Pancreas (tissue), 10 donors: ENCODE measurements at regions not wholly inside any gene's neighbourhood (a gene's known extent, or its start where the extent isn't known, plus 50 kb on each side); places are given as distances from the start of the nearest gene placed in this dataset.
"Not testable (repeated sequence)": the region's sequence is repeated elsewhere in the genome, so short reads cannot be mapped to it uniquely, and the experiment has no call there.

ENCODE experiments used
- ATAC-seq, 4 donors: fragments of 200-7000 bp; cut with Tn5 transposase; one replicate each; pipeline versions ENCODE4 v1.8.0 to v1.9.1; 2020; ENCODE audit warnings: mild to moderate bottlenecking in 4 of 4, moderate library complexity in 4 of 4
- DNase-seq, 6 donors: peaks; one replicate each; pipeline ENCODE4 v3.0.0-alpha.2; 2020
- FAIRE-seq: peaks from 2 replicates; lab custom pipeline; 2012; peaks lifted over from hg19 to GRCh38; lab: Jason Lieb, UNC
- H3K27ac ChIP-seq, 4 donors: fragments of 200-600 bp; sonication (generic); 1 replicate in 3 of 4; 2 replicates in 1 of 4; pipeline versions ENCODE4 v1.5.0 to v1.8.0; 2020
- H3K27me3 ChIP-seq, 4 donors: fragments of 200-600 bp; one replicate each; pipeline ENCODE4 v1.8.0; 2021
- H3K36me3 ChIP-seq, 3 donors: fragments of 200-600 bp; sonication (generic) in 1 of 3; one replicate each; pipeline versions ENCODE4 v1.5.0 to v1.8.0; 2020 to 2021
- H3K4me1 ChIP-seq, 3 donors: fragments of 200-600 bp; one replicate each; pipeline ENCODE4 v1.8.0; 2021
- H3K4me3 ChIP-seq, 4 donors: fragments of 200-600 bp; sonication (generic) in 2 of 4; one replicate each; pipeline versions ENCODE4 v1.5.0 to v1.8.0; 2020 to 2021
- H3K9me3 ChIP-seq, 4 donors: fragments of 200-600 bp; one replicate each; pipeline ENCODE4 v1.8.0; 2021
- WGBS, 2 donors: extraction: QIAGEN DNeasy Blood & Tissue Kit; methylation state at CpG; one replicate each; pipeline ENCODE4 v1.1.7; 2013; 5-methylcytosine and 5-hydroxymethylcytosine counted together
- intact Hi-C, 3 donors: fragments of 100-400 bp; cut with DNase I; formaldehyde crosslinking; loops; one replicate each; pipeline versions ENCODE4 v1.11.1 to v1.14.2; 2022
- TF ChIP-seq, protein P1 (sequence below), 4 donors: fragments of 200-600 bp; sonication (generic) in 3 of 4; IDR thresholded peaks; one replicate each; pipeline versions ENCODE4 v1.5.0 to v1.8.0; 2021; ENCODE audit warnings: antibody characterized with exemption in 4 of 4
- donor health status: healthy with polysubstance abuse.
- donor health status: DM: no; HTN: no; CAD: no; lungs with moderate emphysema.
- donor health status: DM: no; HTN: no; CAD: no.
- donor health status: control.
- donor health status: control.
- donor health status: Bipolar disorder and iron deficiency.
- donor health status: DM: yes; HTN: yes; CAD: no.
- donor health status: DM: no; HTN: no; CAD: no.
- donor health status: DM: no; HTN: no; CAD: no.
- donor health status: DM: yes; HTN: yes; CAD: no.

GRCh38 chr5:107744418-107745330 is 73.9 kb upstream of the EFNA5 start:
- H3K27me3 ChIP-seq, result no peaks in the 10 kb centered on the region
- no peak for FAIRE-seq
- no peak for ATAC-seq
- H3K36me3 ChIP-seq, result no peaks in the 10 kb centered on the region
- H3K27ac ChIP-seq, result no peak overlapping the region
- H3K4me1 ChIP-seq, result no peaks in the 10 kb centered on the region
- H3K9me3 ChIP-seq, result no peaks in the 10 kb centered on the region
- 74% methylated on average over 5 of the region's 5 CpGs for WGBS, 2 donors
- intact Hi-C loops, result no loop called here
- TF ChIP-seq, protein P1, sequence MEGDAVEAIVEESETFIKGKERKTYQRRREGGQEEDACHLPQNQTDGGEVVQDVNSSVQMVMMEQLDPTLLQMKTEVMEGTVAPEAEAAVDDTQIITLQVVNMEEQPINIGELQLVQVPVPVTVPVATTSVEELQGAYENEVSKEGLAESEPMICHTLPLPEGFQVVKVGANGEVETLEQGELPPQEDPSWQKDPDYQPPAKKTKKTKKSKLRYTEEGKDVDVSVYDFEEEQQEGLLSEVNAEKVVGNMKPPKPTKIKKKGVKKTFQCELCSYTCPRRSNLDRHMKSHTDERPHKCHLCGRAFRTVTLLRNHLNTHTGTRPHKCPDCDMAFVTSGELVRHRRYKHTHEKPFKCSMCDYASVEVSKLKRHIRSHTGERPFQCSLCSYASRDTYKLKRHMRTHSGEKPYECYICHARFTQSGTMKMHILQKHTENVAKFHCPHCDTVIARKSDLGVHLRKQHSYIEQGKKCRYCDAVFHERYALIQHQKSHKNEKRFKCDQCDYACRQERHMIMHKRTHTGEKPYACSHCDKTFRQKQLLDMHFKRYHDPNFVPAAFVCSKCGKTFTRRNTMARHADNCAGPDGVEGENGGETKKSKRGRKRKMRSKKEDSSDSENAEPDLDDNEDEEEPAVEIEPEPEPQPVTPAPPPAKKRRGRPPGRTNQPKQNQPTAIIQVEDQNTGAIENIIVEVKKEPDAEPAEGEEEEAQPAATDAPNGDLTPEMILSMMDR (IDR thresholded peaks at IDR 0.05), result no peak
- DNase-seq, result no peak
- no peak overlapping the region for H3K4me3 ChIP-seq

GRCh38 chr5:107743373-107744000 is 72.8 kb upstream of the EFNA5 start:
- TF ChIP-seq, protein P1 (IDR thresholded peaks at IDR 0.05), result no peak

GRCh38 chr5:107739661-107740060 is 68.9 kb upstream of the EFNA5 start:
- Histone ChIP-seq H3K27ac (no peak overlapping the region), H3K36me3 (no peaks in the 10 kb centered on the region), H3K4me3 (no peak overlapping the region), H3K27me3 (peaks cover 0 to 2% (median 0%) of the 10 kb centered on the region in 4 donors), H3K9me3 (no peaks in the 10 kb centered on the region), H3K4me1 (no peaks in the 10 kb centered on the region)
- 72 to 82% methylated on average over 3 of the region's 3 CpGs for WGBS, 2 donors
- ATAC-seq (peak in 1 of 4 donors; percentile 34), FAIRE-seq (no peak), DNase-seq (no peak)
- intact Hi-C loops, result no loop called here
- TF ChIP-seq, protein P1 (IDR thresholded peaks at IDR 0.05), result no peak

More at GRCh38 chr5:107743373-107744000, 72.8 kb upstream of the EFNA5 start:
- FAIRE-seq, result no peak
- H3K27me3 ChIP-seq, result no peaks in the 10 kb centered on the region
- WGBS, 2 donors, result 82 to 86% methylated on average over 3 of the region's 3 CpGs
- no peak for DNase-seq
- no peaks in the 10 kb centered on the region for H3K36me3 ChIP-seq
- intact Hi-C loops, result no loop called here
- no peak overlapping the region for H3K27ac ChIP-seq
- H3K4me3 ChIP-seq, result no peak overlapping the region
- H3K9me3 ChIP-seq, result no peaks in the 10 kb centered on the region
- ATAC-seq, result no peak
- no peaks in the 10 kb centered on the region for H3K4me1 ChIP-seq

GRCh38 chr5:107736638-107737037 is 65.9 kb upstream of the EFNA5 start:
- no peak for ATAC-seq

GRCh38 chr5:107736089-107736488 is 65.4 kb upstream of the EFNA5 start:
- WGBS, 2 donors, result 71 to 75% methylated on average over 2 of the region's 2 CpGs
- ATAC-seq, H3K27ac ChIP-seq, H3K36me3 ChIP-seq, H3K9me3 ChIP-seq, H3K4me3 ChIP-seq, H3K27me3 ChIP-seq, intact Hi-C loops, FAIRE-seq, DNase-seq, H3K4me1 ChIP-seq: not testable (repeated sequence)

More at GRCh38 chr5:107736638-107737037, 65.9 kb upstream of the EFNA5 start:
- intact Hi-C loops, result no loop called here
- Histone ChIP-seq H3K9me3 (no peaks in the 10 kb centered on the region), H3K36me3 (no peaks in the 10 kb centered on the region), H3K27ac (no peak overlapping the region), H3K27me3 (peaks cover 0 to 2% (median 0%) of the 10 kb centered on the region in 4 donors), H3K4me1 (no peaks in the 10 kb centered on the region), H3K4me3 (no peak overlapping the region)
- no peak for FAIRE-seq
- TF ChIP-seq, protein P1 (IDR thresholded peaks at IDR 0.05), result no peak
- 93 to 94% methylated on average over 1 of the region's 1 CpG for WGBS, 2 donors
- no peak for DNase-seq
